ENCODE measurements at regions not wholly inside any gene's neighbourhood (a gene's known extent, or its start where the extent isn't known, plus 50 kb on each side); places are given as distances from the start of the nearest gene placed in this dataset.
"Not testable (repeated sequence)": the region's sequence is repeated elsewhere in the genome, so short reads cannot be mapped to it uniquely, and the experiment has no call there.

- no peak for DNase-seq (ENCODE audit: low read depth in 3 of 3)
These were observed 1382.3 kb downstream of the RAPGEF2 start for GRCh38 chr4:160485071-160485687.

- DNase-seq (ENCODE audit: low read depth in 3 of 3) = no peak
These were observed 1389.3 kb downstream of the RAPGEF2 start for GRCh38 chr4:160492181-160492580.

- DNase-seq (ENCODE audit: low read depth in 3 of 3) = no peak
These were observed 1390.3 kb downstream of the RAPGEF2 start for GRCh38 chr4:160493206-160493605.

- no peak for DNase-seq (ENCODE audit: low read depth in 3 of 3)
These were observed 1392.5 kb downstream of the RAPGEF2 start for GRCh38 chr4:160495356-160495755.

GRCh38 chr4:160498211-160498610, 1395.3 kb downstream of the RAPGEF2 start:
- DNase-seq (ENCODE audit: low read depth in 3 of 3) = no peak

GRCh38 chr4:160505724-160506123, 1402.8 kb downstream of the RAPGEF2 start:
- DNase-seq (ENCODE audit: low read depth in 3 of 3) = no peak

- no peak for DNase-seq (ENCODE audit: low read depth in 3 of 3)
These were observed 1408.0 kb downstream of the RAPGEF2 start for GRCh38 chr4:160510928-160511327.

- DNase-seq (ENCODE audit: low read depth in 3 of 3) = no peak
These were observed 1411.2 kb downstream of the RAPGEF2 start for GRCh38 chr4:160514126-160514525.

- DNase-seq (ENCODE audit: low read depth in 3 of 3) = no peak
These were observed 1420.4 kb downstream of the RAPGEF2 start for GRCh38 chr4:160523231-160523630.

- DNase-seq (ENCODE audit: low read depth in 3 of 3) = no peak
These were observed 1434.8 kb downstream of the RAPGEF2 start for GRCh38 chr4:160537681-160538080.

GRCh38 chr4:160546201-160546600, 1443.3 kb downstream of the RAPGEF2 start:
- DNase-seq (ENCODE audit: low read depth in 3 of 3) = no peak

GRCh38 chr4:160549951-160550519, 1447.2 kb downstream of the RAPGEF2 start:
- DNase-seq (ENCODE audit: low read depth in 3 of 3) = not testable (repeated sequence)

- DNase-seq (ENCODE audit: low read depth in 3 of 3) = no peak
These were observed 1459.8 kb downstream of the RAPGEF2 start for GRCh38 chr4:160562661-160563060.

GRCh38 chr4:160563552-160564282, 1460.8 kb downstream of the RAPGEF2 start:
- no peak for DNase-seq (ENCODE audit: low read depth in 3 of 3)

- DNase-seq (ENCODE audit: low read depth in 3 of 3) = no peak
These were observed 1464.8 kb downstream of the RAPGEF2 start for GRCh38 chr4:160567634-160568033.

- DNase-seq (ENCODE audit: low read depth in 3 of 3) = no peak
These were observed 1467.4 kb downstream of the RAPGEF2 start for GRCh38 chr4:160570271-160570670.

GRCh38 chr4:160574272-160574671, 1471.4 kb downstream of the RAPGEF2 start:
- DNase-seq (ENCODE audit: low read depth in 3 of 3) = not testable (repeated sequence)

- DNase-seq (ENCODE audit: low read depth in 3 of 3) = no peak
These were observed 1477.7 kb downstream of the RAPGEF2 start for GRCh38 chr4:160580581-160580980.

GRCh38 chr4:160592258-160592657, 1489.4 kb downstream of the RAPGEF2 start:
- no peak for DNase-seq (ENCODE audit: low read depth in 3 of 3)

- no peak for DNase-seq (ENCODE audit: low read depth in 3 of 3)
These were observed 1492.8 kb downstream of the RAPGEF2 start for GRCh38 chr4:160595646-160596045.

GRCh38 chr4:160604541-160604940, 1501.7 kb downstream of the RAPGEF2 start:
- DNase-seq (ENCODE audit: low read depth in 3 of 3) = no peak

GRCh38 chr4:160611181-160611580, 1508.3 kb downstream of the RAPGEF2 start:
- no peak for DNase-seq (ENCODE audit: low read depth in 3 of 3)

GRCh38 chr4:160631044-160631443, 1528.2 kb downstream of the RAPGEF2 start:
- DNase-seq (ENCODE audit: low read depth in 3 of 3) = no peak
